ENCODE measurements at regions not wholly inside any gene's neighbourhood (a gene's known extent, or its start where the extent isn't known, plus 50 kb on each side); places are given as distances from the start of the nearest gene placed in this dataset.

DNA sequence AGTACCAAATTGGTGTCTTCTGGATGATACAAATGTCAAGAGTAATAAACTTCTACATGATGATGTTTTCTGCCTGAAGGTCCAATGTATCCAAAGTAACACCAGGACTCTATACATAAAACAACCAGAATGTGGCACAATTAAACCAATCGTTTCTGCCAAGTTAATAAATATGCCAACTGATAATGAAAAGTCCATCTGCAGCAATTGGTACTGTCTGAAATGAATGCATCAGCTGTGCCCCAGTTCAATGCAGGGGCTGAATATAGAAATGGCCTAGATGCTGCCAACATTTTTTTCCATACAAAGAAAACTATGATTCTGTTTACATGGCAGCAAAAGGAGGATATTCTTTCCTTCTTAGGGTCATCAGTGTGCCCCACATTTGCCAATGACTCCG lies 137.2 kb upstream of the LSM8 start:
- no peak for TF ChIP-seq EZH2 (IDR thresholded peaks at IDR 0.05; ENCODE audit: insufficient read depth, poor library complexity, severe bottlenecking)
- TF ChIP-seq EZH2phosphoT487 (IDR thresholded peaks at IDR 0.05; ENCODE audit: insufficient read depth, low read depth), result no peak

Measured in GM23248 (cell line).